BJ (cell line): ENCODE measurements at regions not wholly inside any gene's neighbourhood (a gene's known extent, or its start where the extent isn't known, plus 50 kb on each side); places are given as distances from the start of the nearest gene placed in this dataset.

Experiments
- CTCF ChIA-PET: fragments of 350-600 bp; formaldehyde crosslinking; extraction: SDS; loops from one replicate; lab custom pipeline; 2021; ENCODE audit warnings: antibody characterized with exemption, inconsistent platforms; lab: Yijun Ruan, JAX
- POLR2A ChIA-PET: fragments of 300-600 bp; sonication (Branson Sonifier 250); formaldehyde crosslinking; extraction: SDS; loops from one replicate; lab custom pipeline; 2021; ENCODE audit warnings: antibody characterized with exemption; lab: Charles Lee
- DNase-seq: peaks from one replicate; pipeline ENCODE4 v3.0.0-alpha.2; 2011; ENCODE audit warnings: low read depth
- H3K27me3 ChIP-seq: 2 replicates; pipeline ENCODE4 v1.6.0; 2011; ENCODE audit warnings: low read length; ENCODE audit not compliant: control insufficient read depth, insufficient read depth
- H3K36me3 ChIP-seq: 2 replicates; pipeline ENCODE4 v1.5.1; 2011; ENCODE audit warnings: low read length; ENCODE audit not compliant: control insufficient read depth, insufficient read depth
- H3K4me3 ChIP-seq: 2 replicates; pipeline ENCODE4 v1.5.1; 2011; ENCODE audit warnings: low read depth, mild to moderate bottlenecking, control low read depth, low read length
- CTCF ChIP-seq: IDR thresholded peaks from 2 replicates; pipeline ENCODE4 v1.5.1; 2011; ENCODE audit warnings: low read depth, mild to moderate bottlenecking, control low read depth, inconsistent platforms, low read length, moderate library complexity; ENCODE audit not compliant: insufficient read depth

GRCh38 chr12:75891072-75891471, 140.5 kb downstream of the PHLDA1 start:
- ChIA-PET CTCF (interaction anchor here (0.9 kb wide), 1 partner anchor 10 kb away, joined by 3 read pairs; no protein-coding TSS in a partner anchor), POLR2A (no interaction called here)
- no peak for TF ChIP-seq CTCF
- Histone ChIP-seq H3K36me3 (no peaks in the 10 kb centered on the region), H3K27me3 (no peaks in the 10 kb centered on the region), H3K4me3 (no peak overlapping the region)
- DNase-seq, result no peak

- no peak for DNase-seq
- POLR2A ChIA-PET, result no interaction called here
- no peak for TF ChIP-seq CTCF
- Histone ChIP-seq H3K4me3 (no peak overlapping the region), H3K36me3 (no peaks in the 10 kb centered on the region), H3K27me3 (no peaks in the 10 kb centered on the region)
- CTCF ChIA-PET, result interaction anchor here (0.9 kb wide), 1 partner anchor 11 kb away, joined by 3 read pairs; no protein-coding TSS in a partner anchor
These were observed 140.9 kb downstream of the PHLDA1 start for GRCh38 chr12:75890660-75891059.

GRCh38 chr12:75890141-75890540, 141.4 kb downstream of the PHLDA1 start:
- POLR2A ChIA-PET, result interaction anchor here (0.6 kb wide), 1 partner anchor 7 kb away, joined by 3 read pairs; no protein-coding TSS in a partner anchor

GRCh38 chr12:75888874-75889613, 142.5 kb downstream of the PHLDA1 start:
- TF ChIP-seq CTCF, result no peak
- ChIA-PET POLR2A (no interaction called here), CTCF (interaction anchor here (1.3 to 1.5 kb wide), 2 partner anchors 12 to 26 kb away, joined by 3 to 6 read pairs; no protein-coding TSS in a partner anchor)
- DNase-seq, result no peak
- Histone ChIP-seq H3K27me3 (no peaks in the 10 kb centered on the region), H3K36me3 (no peaks in the 10 kb centered on the region), H3K4me3 (no peak overlapping the region)

More at GRCh38 chr12:75890141-75890540, 141.4 kb downstream of the PHLDA1 start:
- no peaks in the 10 kb centered on the region for H3K27me3 ChIP-seq
- TF ChIP-seq CTCF, result no peak
- CTCF ChIA-PET, result no interaction called here
- no peak for DNase-seq
- H3K4me3 ChIP-seq, result no peak overlapping the region
- no peaks in the 10 kb centered on the region for H3K36me3 ChIP-seq

GRCh38 chr12:75888399-75888798, 143.2 kb downstream of the PHLDA1 start:
- no peaks in the 10 kb centered on the region for H3K27me3 ChIP-seq
- CTCF ChIA-PET, result interaction anchor here (1.3 to 1.5 kb wide), 2 partner anchors 11 to 27 kb away, joined by 3 to 6 read pairs; no protein-coding TSS in a partner anchor
- no peak for TF ChIP-seq CTCF
- no peak for DNase-seq
- POLR2A ChIA-PET, result no interaction called here
- no peaks in the 10 kb centered on the region for H3K36me3 ChIP-seq
- H3K4me3 ChIP-seq, result no peak overlapping the region
